GM19397 (cell line): ENCODE measurements at regions not wholly inside any gene's neighbourhood (a gene's known extent, or its start where the extent isn't known, plus 50 kb on each side); places are given as distances from the start of the nearest gene placed in this dataset.

Experiments
- ATAC-seq: cut with Tn5 transposase; IDR thresholded peaks from one replicate; pipeline ENCODE4 v1.9.1; 2021; ENCODE audit warnings: mild to moderate bottlenecking, moderate library complexity; ENCODE audit not compliant: unreplicated experiment

- ATAC-seq, result no peak
Observed at GRCh38 chr16:72240466-72240865, 68.5 kb upstream of the PMFBP1 start.

GRCh38 chr16:72236866-72237265 lies 64.9 kb upstream of the PMFBP1 start:
- ATAC-seq, result no peak

- no peak for ATAC-seq
Observed at GRCh38 chr16:72234387-72234786, 62.4 kb upstream of the PMFBP1 start.

- ATAC-seq, result no peak
Observed at GRCh38 chr16:72228014-72228413, 56.1 kb upstream of the PMFBP1 start.

GRCh38 chr16:72226136-72226535 lies 54.2 kb upstream of the PMFBP1 start:
- ATAC-seq, result no peak

GRCh38 chr16:72224260-72224768 lies 52.4 kb upstream of the PMFBP1 start:
- no peak for ATAC-seq

- no peak for ATAC-seq
Observed at GRCh38 chr16:72222503-72222902, 50.5 kb upstream of the PMFBP1 start.
